ENCODE measurements at regions not wholly inside any gene's neighbourhood (a gene's known extent, or its start where the extent isn't known, plus 50 kb on each side); places are given as distances from the start of the nearest gene placed in this dataset.
"Not testable (repeated sequence)": the region's sequence is repeated elsewhere in the genome, so short reads cannot be mapped to it uniquely, and the experiment has no call there.

DNA sequence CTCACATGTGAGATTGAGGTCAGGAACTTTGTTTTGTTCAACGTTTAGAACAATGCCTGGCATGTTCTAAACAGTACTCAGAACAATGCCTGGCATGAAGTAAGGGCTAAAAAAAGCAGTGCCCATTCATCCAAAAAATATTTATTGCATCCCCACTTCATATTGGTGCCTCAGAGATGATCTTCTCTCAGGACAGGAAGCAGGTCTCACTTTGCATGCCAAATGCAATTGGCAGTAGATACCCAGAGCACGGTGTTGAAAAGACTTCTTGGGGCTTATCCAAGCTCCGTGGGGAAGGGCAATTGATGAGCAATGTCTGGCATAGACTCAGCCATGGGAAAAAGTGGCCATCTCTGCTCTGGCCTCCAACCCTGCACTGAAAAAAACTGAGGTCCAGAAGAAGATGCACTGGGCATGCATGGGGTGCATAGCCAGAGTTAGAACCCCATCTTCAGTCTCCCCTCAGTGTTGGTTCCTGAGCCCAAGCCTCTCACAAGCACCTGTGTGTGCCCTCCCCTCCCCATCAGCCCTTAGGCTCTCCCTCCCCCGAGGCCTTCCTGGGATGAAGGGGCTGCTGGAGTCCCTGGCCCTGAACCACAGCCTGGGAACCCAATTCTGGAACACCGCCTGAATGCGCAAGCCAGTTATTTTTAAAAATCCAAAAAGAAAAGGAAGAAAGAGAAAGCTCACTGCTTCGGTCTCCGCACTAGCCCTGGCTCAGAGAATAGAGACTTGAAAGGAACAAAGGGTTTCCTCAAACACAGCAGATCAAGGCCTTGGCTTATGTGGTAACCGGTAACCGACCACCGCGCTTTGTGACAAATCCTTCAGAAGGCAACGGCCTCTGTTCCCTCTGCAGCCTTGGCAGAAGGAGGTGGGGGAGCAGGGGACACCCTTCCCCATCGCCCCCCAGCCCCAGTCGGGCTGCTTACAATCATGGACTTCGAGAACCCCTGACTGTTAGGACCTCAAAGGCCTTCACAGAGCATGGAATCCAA is 78.5 kb upstream of the SIRPA start:
- Histone ChIP-seq H3K27me3 (ENCODE audit: insufficient read depth, low read length) (no peaks in the 10 kb centered on the region), H3K36me3 (ENCODE audit: insufficient read depth, low read length) (no peaks in the 10 kb centered on the region), H3K27ac (ENCODE audit: low read depth, low read length) (no peak overlapping the region), H3K4me1 (ENCODE audit: insufficient read depth, low read length) (peaks cover 36% of the 10 kb centered on the region), H3K9me3 (ENCODE audit: insufficient read depth, low read depth, low read length) (no peaks in the 10 kb centered on the region), H3K4me3 (ENCODE audit: low read length) (no peak overlapping the region), H3K9ac (ENCODE audit: low read depth, low read length) (no peak overlapping the region; the same call in 1 of the 2 replicates)
- 81% methylated on average over 16 of the region's 16 CpGs for WGBS

DNA sequence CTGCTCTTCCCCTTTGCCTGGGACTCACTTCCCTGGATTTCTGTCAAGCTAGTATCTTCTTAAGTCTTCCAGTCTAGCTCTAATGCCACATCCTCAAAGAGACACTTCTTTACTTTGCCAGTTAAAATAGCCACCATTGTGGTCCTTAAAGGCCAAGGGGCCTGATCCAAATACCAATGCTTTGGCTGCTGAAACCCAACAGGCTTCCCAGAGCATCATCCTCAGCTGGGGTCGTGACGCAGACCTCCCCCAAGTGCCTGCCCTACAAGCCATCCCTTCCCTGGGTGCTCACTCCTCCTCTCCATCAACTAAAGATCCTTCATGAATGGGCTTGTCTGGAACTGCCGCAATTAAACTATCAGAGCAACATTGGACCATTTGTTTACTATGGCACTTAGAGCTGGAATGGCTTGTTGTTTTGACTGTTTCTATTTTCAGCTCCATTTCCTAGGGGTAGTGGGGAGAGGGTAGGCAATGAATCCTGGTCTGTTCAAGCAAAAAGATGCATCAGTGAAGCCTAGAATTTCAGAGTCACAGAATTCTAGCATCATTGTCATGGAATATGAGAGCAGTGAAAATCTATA is 79.6 kb upstream of the SIRPA start:
- H3K27me3 ChIP-seq (ENCODE audit: insufficient read depth, low read length): no peaks in the 10 kb centered on the region
- H3K9ac ChIP-seq (ENCODE audit: low read depth, low read length): no peak overlapping the region
- no peak overlapping the region for H3K27ac ChIP-seq (ENCODE audit: low read depth, low read length)
- no peak overlapping the region for H3K4me3 ChIP-seq (ENCODE audit: low read length)
- H3K9me3 ChIP-seq (ENCODE audit: insufficient read depth, low read depth, low read length): no peaks in the 10 kb centered on the region
- H3K4me1 ChIP-seq (ENCODE audit: insufficient read depth, low read length): peaks cover 45% of the 10 kb centered on the region
- WGBS: 93% methylated on average over 3 of the region's 3 CpGs
- no peaks in the 10 kb centered on the region for H3K36me3 ChIP-seq (ENCODE audit: insufficient read depth, low read length)

GRCh38 chr20:1814861-1815260 is 80.3 kb upstream of the SIRPA start:
- no CpG with 5 or more reads among the region's 1 CpG for WGBS
- H3K9ac ChIP-seq (ENCODE audit: low read depth, low read length); H3K9me3 ChIP-seq (ENCODE audit: insufficient read depth, low read depth, low read length); H3K4me3 ChIP-seq (ENCODE audit: low read length); H3K27ac ChIP-seq (ENCODE audit: low read depth, low read length); H3K36me3 ChIP-seq (ENCODE audit: insufficient read depth, low read length); H3K27me3 ChIP-seq (ENCODE audit: insufficient read depth, low read length): not testable (repeated sequence)
- peaks cover 48% of the 10 kb centered on the region for H3K4me1 ChIP-seq (ENCODE audit: insufficient read depth, low read length)

GRCh38 chr20:1813674-1814635 is 81.3 kb upstream of the SIRPA start:
- peaks cover 39% of the 10 kb centered on the region for H3K4me1 ChIP-seq (ENCODE audit: insufficient read depth, low read length)
- H3K27ac ChIP-seq (ENCODE audit: low read depth, low read length): no peak overlapping the region

GRCh38 chr20:1813101-1813529 is 82.1 kb upstream of the SIRPA start:
- Histone ChIP-seq H3K27me3 (ENCODE audit: insufficient read depth, low read length) (no peaks in the 10 kb centered on the region), H3K4me3 (ENCODE audit: low read length) (no peak overlapping the region), H3K36me3 (ENCODE audit: insufficient read depth, low read length) (no peaks in the 10 kb centered on the region), H3K9ac (ENCODE audit: low read depth, low read length) (no peak overlapping the region), H3K4me1 (ENCODE audit: insufficient read depth, low read length) (peaks cover 37% of the 10 kb centered on the region), H3K27ac (ENCODE audit: low read depth, low read length) (no peak overlapping the region), H3K9me3 (ENCODE audit: insufficient read depth, low read depth, low read length) (no peaks in the 10 kb centered on the region)
- 89% methylated on average over 7 of the region's 7 CpGs for WGBS

More at GRCh38 chr20:1813674-1814635, 81.3 kb upstream of the SIRPA start:
- Histone ChIP-seq H3K36me3 (ENCODE audit: insufficient read depth, low read length) (no peaks in the 10 kb centered on the region), H3K9me3 (ENCODE audit: insufficient read depth, low read depth, low read length) (no peaks in the 10 kb centered on the region), H3K4me3 (ENCODE audit: low read length) (no peak overlapping the region), H3K9ac (ENCODE audit: low read depth, low read length) (no peak overlapping the region), H3K27me3 (ENCODE audit: insufficient read depth, low read length) (no peaks in the 10 kb centered on the region)
- 90% methylated on average over 11 of the region's 13 CpGs for WGBS

DNA sequence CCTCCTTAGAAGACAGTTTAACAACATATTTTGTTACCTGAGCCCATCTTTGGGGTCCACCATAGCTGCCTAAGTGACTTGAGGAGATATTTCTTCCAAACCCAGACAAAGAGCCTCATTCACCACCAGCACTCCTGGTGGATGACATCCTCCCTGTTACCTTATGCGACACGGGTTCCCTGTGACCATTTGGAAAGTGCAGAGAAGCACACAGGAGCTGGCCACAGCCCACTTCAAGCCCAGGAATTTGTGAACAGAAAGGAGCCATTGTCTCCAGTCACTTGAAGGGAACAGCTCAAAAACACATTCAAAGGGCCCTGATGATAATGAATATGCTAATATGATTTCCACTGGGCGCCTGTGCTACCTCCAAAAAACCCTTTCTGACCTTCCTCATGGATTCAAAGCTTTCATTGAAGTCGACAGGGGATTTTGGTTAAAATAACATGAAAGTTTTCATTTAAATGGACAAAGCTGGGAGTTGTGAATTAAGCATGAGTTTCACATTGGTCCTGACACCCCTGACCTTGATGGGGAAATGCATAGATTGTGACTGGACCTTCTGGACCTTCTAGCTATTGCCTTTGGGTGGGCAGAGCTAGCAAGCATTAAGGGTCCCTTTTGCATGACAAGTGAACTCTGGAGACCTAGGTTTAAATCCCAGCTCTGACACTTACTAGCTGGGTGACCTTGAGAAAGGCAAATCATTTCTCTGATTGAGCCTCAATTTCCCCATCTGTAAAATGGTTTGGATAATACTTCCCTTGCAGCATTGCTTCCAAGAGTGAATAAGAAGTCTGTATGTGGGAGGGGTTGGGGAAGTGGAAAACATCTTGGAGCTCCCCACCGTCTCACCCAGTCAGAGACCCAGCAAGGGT is 83.3 kb upstream of the SIRPA start:
- H3K36me3 ChIP-seq (ENCODE audit: insufficient read depth, low read length): no peaks in the 10 kb centered on the region
- no peaks in the 10 kb centered on the region for H3K27me3 ChIP-seq (ENCODE audit: insufficient read depth, low read length)
- no peak overlapping the region for H3K9ac ChIP-seq (ENCODE audit: low read depth, low read length)
- WGBS: 11% methylated on average over 3 of the region's 5 CpGs
- H3K4me3 ChIP-seq (ENCODE audit: low read length): no peak overlapping the region
- no peaks in the 10 kb centered on the region for H3K9me3 ChIP-seq (ENCODE audit: insufficient read depth, low read depth, low read length)
- H3K4me1 ChIP-seq (ENCODE audit: insufficient read depth, low read length): peaks cover 29% of the 10 kb centered on the region
- peak overlapping the region; percentile 85 for H3K27ac ChIP-seq (ENCODE audit: low read depth, low read length)

DNA sequence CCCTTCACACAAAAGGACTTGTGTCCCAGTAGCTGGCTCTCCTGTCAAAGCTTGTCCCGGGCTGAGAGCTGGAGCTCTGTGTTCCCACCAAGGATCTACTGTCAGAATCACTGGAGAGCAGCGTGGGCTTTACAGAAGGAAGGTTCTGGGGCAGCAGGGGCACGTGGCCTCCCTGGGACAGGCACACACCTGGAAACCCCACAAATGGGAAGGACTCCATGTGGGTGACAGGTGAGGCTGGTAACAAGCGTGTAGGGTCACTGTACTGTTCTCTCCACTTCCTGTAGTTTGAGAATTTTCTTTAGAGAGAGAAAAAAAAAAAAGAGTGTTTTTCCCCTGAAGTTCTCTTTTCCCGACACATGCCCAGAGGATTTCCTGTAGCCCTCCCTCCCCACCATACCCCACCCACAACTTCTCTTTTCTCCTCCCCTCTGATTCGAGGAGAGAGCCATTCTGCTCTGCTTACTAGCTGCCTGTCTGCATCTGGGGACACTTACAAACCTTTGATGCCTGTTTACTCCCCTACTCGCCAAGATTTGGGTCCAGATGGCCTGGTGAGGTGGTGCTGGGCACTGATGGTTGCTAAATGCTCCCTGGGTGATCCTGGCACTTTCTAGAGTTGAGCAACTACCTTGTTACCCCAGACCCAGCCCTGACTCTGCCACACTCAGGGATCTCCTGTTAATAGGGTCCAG is 84.1 kb upstream of the SIRPA start:
- H3K36me3 ChIP-seq (ENCODE audit: insufficient read depth, low read length): no peaks in the 10 kb centered on the region
- H3K27me3 ChIP-seq (ENCODE audit: insufficient read depth, low read length): no peaks in the 10 kb centered on the region
- WGBS: 50% methylated on average over 7 of the region's 7 CpGs
- no peak overlapping the region for H3K4me3 ChIP-seq (ENCODE audit: low read length)
- H3K9ac ChIP-seq (ENCODE audit: low read depth, low read length): no peak overlapping the region
- no peaks in the 10 kb centered on the region for H3K9me3 ChIP-seq (ENCODE audit: insufficient read depth, low read depth, low read length)
- H3K4me1 ChIP-seq (ENCODE audit: insufficient read depth, low read length): peaks cover 29% of the 10 kb centered on the region
- peak overlapping the region; percentile 85 for H3K27ac ChIP-seq (ENCODE audit: low read depth, low read length)

DNA sequence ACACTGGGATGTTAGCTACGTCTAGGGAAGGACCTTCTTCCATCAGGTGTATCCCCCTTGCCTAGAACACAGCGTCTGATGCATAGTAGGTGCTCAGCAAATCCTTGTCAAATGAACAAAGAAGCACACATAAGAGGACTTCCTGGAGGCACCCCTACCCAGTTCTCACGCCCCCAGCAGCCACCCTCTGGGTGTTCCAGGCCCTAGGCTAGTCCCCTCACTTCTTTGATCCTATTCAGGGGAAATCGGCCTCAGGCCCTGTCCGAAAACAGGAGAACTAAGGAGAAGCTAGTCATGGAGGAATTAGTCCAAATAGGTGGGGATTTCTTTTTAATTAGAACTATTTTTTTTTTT is 84.7 kb upstream of the SIRPA start:
- no peak overlapping the region for H3K4me3 ChIP-seq (ENCODE audit: low read length)
- H3K27ac ChIP-seq (ENCODE audit: low read depth, low read length): peak overlapping the region; percentile 1; the same call in 1 of the 2 replicates
- peaks cover 29% of the 10 kb centered on the region for H3K4me1 ChIP-seq (ENCODE audit: insufficient read depth, low read length)
- H3K27me3 ChIP-seq (ENCODE audit: insufficient read depth, low read length): no peaks in the 10 kb centered on the region
- H3K9me3 ChIP-seq (ENCODE audit: insufficient read depth, low read depth, low read length): no peaks in the 10 kb centered on the region
- WGBS: 70% methylated on average over 4 of the region's 5 CpGs
- H3K36me3 ChIP-seq (ENCODE audit: insufficient read depth, low read length): no peaks in the 10 kb centered on the region
- H3K9ac ChIP-seq (ENCODE audit: low read depth, low read length): no peak overlapping the region

- Histone ChIP-seq H3K36me3 (ENCODE audit: insufficient read depth, low read length) (no peaks in the 10 kb centered on the region), H3K27me3 (ENCODE audit: insufficient read depth, low read length) (peaks cover 3% of the 10 kb centered on the region), H3K27ac (ENCODE audit: low read depth, low read length) (no peak overlapping the region), H3K4me3 (ENCODE audit: low read length) (no peak overlapping the region), H3K4me1 (ENCODE audit: insufficient read depth, low read length) (peaks cover 31% of the 10 kb centered on the region), H3K9me3 (ENCODE audit: insufficient read depth, low read depth, low read length) (no peaks in the 10 kb centered on the region), H3K9ac (ENCODE audit: low read depth, low read length) (no peak overlapping the region)
- 90% methylated on average over 10 of the region's 10 CpGs for whole genome bisulfite sequencing
Measured at GRCh38 chr20:1809611-1810510, 85.3 kb upstream of the SIRPA start.
